Body of pancreas (tissue), 4 donors: ENCODE measurements at regions not wholly inside any gene's neighbourhood (a gene's known extent, or its start where the extent isn't known, plus 50 kb on each side); places are given as distances from the start of the nearest gene placed in this dataset.

ENCODE experiments used
- CTCF ChIP-seq, 7 experiments: fragments of 450-650 bp in 4 of 7; fragments of 200-600 bp in 3 of 7; sonication (generic) in 3 of 7; IDR thresholded peaks; one replicate each; pipeline ENCODE4 v1.5.1; 2016 to 2019; ENCODE audit warnings: antibody characterized with exemption in 7 of 7
- POLR2A ChIP-seq, 3 donors: fragments of 450-650 bp; IDR thresholded peaks; one replicate each; pipeline ENCODE4 v1.6.1; 2016; ENCODE audit warnings: antibody characterized with exemption in 3 of 3, mild to moderate bottlenecking in 2 of 3

DNA sequence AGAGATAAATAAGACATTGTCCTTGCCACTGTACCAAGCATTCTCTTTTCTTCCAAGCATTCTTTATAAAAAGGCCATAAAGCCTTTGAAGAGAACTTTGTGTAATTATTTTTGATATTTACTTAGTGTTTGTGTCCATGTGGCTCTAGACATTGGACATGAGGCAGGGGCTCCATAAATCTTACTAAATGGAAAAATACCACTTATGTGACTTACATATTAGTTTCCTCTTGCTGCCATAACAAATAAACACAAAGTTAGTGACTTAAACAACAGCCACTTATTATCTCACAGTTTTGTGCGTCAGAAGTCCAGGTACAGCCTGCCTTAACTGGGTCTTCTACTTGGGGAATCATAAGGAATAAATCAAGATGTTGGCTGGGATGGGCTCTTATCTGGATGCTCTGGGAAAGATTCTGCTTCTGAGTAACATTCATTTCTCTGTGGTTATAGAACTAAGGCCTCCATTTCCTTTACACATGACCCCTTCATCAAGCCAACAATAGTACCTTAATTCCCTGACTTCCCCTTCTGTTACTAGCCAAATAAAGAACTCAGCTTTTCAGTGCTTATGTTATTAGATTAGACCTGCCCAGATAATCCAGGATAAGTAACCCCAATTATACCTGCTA, 59.9 kb upstream of the COL8A1 start:
- TF ChIP-seq CTCF (IDR thresholded peaks at IDR 0.05) (no peak), POLR2A (IDR thresholded peaks at IDR 0.05) (no peak)
